GM19438 (cell line): ENCODE measurements at regions not wholly inside any gene's neighbourhood (a gene's known extent, or its start where the extent isn't known, plus 50 kb on each side); places are given as distances from the start of the nearest gene placed in this dataset.
"Not testable (repeated sequence)": the region's sequence is repeated elsewhere in the genome, so short reads cannot be mapped to it uniquely, and the experiment has no call there.

Experiments
- ATAC-seq: cut with Tn5 transposase; IDR thresholded peaks from one replicate; pipeline ENCODE4 v1.9.1; 2021; ENCODE audit warnings: low read depth; ENCODE audit not compliant: unreplicated experiment

- no peak for ATAC-seq
Measured at GRCh38 chr22:48305726-48306235, 1521.9 kb downstream of the BRD1 start.

DNA sequence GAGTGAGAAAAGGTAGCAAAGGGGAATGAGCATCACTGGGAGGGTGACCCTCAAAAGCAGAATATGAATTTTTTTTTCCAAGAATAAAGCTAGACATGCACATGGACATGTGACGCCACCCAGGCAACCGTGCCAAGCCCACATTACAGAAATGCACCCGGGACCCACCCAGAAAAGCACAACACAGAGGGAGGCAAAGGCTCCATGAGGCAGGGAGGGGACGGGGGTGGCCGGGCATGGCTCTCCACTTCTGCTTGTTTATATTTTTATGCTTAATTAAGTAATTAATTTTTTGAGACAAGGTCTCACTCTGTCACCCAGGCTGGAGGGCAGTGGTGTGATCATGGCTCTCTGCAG lies 1524.3 kb downstream of the BRD1 start:
- no peak for ATAC-seq

GRCh38 chr22:48302657-48303368 lies 1524.9 kb downstream of the BRD1 start:
- no peak for ATAC-seq

DNA sequence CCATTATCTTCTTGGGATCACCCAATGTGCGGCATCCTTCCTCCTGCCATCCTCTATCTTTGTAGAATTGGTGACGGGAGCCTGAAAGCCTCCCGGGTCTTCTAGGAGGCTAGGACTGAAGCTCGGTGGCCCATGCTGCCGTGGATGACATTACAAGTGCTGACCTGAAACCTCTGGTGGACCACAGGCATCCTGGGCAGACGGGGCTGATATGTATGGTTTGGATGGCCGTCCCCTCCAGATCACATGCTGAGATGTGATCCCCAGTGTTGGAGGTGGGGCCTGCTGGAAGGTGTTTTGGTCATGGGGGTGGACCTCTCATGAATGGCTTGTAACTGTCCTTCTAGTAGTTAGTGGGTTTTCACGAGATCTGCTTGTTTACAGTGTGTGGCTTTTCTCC lies 1525.8 kb downstream of the BRD1 start:
- no peak for ATAC-seq

GRCh38 chr22:48301421-48301820 lies 1526.3 kb downstream of the BRD1 start:
- ATAC-seq = no peak

DNA sequence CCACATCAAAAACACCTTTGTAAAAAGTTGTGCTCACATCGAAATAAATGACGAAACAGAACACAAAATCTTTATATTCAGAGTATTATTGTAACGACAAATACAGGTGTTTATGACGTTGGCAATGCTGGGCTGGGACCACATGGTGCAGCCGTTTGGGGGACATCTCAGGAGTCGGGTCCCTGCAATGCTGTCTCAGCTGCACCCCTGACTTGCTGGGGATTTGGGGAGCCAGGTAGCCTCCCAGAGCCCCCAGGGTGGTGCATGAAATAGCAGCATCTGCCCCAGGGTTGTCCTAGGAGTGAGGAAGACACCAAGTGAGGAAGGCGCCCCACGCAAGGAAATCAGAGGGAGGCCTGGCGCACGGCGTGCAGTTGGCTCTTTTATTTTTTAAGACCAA lies 1526.8 kb downstream of the BRD1 start:
- no peak for ATAC-seq

DNA sequence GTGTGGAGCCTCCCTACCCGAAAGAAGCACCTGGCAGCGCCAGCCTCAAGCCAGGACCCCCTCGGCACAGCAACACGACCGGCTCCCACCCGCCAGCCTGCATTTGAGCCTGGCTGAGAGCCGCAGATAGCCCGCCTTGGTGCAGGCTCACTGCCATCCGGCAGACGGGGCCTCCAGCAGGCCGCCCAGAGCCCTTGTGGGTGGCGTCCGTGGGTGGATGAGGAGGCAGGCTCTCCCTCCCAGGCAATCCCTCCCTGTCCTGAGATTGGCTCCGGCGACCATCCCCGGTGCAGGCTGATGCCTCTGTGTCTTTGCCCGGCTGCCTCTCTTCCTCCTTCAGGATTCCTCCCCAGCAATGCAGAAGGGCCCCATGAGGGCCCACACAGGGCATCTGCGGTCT lies 1527.9 kb downstream of the BRD1 start:
- ATAC-seq = no peak

DNA sequence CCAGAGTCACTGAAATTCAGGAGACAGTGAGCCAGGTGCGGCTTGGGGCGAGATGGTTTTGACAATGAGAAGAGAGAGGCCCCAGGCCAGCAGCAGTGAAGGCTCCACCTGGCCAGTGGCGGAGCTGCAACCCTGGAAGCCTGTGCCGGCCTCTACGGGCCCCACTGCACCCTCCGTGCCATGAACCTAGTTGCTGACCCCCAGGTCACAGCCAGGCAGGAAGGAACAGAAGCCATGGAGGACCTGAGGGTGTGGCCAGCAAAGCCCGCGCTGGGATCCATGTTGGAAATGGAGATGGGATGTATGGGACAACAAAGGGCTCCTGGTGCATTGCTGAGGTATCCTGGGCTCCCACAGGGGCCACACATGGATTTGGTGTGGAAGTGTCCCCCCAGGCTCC lies 1528.5 kb downstream of the BRD1 start:
- no peak for ATAC-seq

DNA sequence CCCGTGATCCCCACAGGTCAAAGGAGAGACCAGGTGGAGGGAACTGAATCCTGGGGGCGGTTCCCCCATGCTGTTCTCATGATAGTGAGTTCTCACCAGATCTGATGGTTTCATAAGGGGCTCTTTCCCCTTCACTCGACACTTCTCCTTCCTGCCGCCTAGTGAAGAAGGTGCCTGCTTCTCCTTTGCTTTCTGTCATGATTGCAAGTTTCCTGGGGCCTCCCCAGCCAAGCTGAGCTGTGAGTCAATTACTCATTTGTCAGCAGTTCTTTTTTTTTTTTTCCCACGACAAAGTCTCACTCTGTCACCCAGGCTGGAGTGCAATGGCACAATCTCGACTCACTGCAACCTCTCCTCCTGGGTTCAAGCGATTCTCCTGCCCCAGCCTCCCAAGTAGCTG lies 1530.4 kb downstream of the BRD1 start:
- ATAC-seq = no peak

GRCh38 chr22:48289954-48290353 lies 1527.5 kb downstream of the TBC1D22A start:
- ATAC-seq = not testable (repeated sequence)

GRCh38 chr22:48288376-48288940 lies 1526.0 kb downstream of the TBC1D22A start:
- ATAC-seq = no peak

DNA sequence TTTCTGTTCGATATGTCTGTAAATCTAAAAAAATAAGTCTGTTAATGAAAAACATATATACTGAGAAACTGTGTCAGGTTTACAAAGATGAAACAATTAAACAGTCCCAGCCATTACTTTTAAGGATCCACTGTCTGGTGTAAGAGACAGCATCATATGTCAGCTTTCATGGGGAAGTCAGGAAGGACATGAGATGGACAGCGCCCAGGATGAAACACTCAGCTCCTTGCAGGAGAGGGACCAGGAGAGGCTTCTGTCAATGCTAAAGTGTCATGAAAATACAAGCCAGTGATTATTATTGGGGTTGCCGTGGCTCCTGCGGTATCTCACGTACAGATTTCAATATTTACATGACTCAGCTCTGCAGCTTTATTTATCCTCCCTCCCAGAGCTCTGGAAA lies 1524.6 kb downstream of the TBC1D22A start:
- no peak for ATAC-seq

DNA sequence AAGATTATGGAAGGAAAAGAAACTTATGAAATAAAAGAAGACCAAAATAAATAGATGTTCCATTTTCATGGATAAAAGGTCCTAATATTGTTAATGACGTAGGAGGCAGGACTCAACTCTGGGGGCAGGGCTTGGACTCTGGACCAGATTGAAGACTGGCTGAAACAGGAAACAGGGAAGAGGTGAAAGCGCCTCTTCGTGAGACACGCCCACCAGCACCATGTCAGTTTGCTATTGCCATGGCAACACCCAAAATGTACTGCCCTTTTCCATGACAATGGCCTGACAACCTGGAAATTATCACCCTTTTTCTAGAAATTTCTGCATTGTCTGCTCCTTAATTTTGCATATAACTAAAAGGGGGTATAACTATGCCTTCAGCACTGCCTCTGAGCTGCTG lies 1522.2 kb downstream of the TBC1D22A start:
- no peak for ATAC-seq

- ATAC-seq = no peak
Measured at GRCh38 chr22:48282804-48283203, 1520.4 kb downstream of the TBC1D22A start.

- no peak for ATAC-seq
Measured at GRCh38 chr22:48279461-48279756, 1517.0 kb downstream of the TBC1D22A start.

- ATAC-seq = no peak
Measured at GRCh38 chr22:48278620-48279460, 1516.4 kb downstream of the TBC1D22A start.

DNA sequence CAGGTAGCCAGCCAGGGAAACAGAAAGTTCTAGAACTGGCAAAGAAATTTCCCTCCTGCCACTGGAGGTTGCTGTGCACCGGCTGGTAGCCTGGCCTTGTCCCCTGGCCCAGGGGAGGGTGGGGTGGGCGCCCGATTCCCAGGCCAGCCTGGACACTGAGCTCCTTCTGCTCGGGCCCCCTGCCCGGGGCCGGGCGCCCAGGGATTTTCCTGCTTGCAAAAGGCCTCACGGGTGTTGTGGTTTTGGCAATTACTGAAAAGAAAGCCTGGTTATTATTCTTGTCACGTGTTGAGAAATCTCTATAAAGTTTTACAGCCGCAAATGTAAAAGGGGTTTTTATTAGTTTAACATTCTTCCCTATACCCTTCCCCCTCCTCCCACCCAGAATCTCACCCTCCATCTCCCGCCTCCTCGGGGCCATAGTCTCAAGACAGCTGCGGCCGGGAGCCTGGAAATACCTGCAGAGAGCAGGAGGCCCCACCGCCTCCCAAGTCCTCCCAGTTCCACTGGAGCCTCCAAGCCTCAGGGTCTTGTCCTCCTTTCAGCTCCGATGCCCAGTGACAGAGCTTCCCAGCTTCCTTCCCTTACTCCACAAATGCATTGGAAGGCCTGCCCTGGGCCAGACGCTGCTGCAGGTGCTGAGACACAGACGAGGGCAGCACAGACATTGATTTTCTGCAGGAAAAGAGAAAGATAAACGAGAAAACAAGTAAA lies 1515.6 kb downstream of the TBC1D22A start:
- ATAC-seq = no peak

DNA sequence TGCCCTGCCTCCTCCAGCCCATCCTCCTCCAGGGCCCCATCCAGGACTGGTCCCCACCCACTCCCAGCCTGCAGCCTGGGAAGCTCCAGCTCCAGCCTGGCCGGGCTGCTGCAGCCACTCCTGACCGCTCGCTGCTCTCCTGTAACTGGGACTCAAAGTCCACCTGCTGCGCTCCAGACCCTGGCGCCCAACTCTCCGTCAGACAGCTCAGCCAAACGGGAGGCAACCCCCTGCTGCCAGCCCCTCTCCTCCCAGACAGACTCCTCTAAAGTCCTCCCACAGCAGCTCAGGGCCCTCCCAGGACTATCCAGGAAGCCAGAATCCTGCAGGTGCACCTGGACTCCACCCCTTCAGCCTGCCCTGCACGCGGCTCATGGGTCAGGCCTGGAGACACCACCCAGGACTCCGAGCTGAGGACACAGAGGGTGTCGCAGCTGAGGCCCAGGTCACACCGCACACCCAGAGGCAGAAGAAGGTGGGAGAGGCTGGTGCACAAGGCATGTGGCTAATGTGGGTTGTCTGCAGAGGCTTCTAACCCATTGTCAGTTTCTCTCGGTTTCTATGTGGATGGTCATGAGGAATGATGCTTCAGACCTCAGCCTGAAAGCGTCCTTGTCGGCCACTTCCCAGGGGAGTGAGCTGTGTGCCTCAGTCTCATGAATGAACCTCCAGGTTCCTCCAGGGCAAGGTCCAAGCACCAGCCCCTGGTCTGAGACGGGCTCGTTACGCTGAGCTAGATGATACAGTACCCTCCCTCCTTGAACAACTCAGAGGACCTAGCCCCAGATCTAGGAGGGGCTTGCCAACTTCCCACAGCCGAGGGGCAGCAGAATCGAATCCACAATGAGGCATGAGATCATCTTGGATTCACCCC lies 1514.8 kb downstream of the TBC1D22A start:
- no peak for ATAC-seq

DNA sequence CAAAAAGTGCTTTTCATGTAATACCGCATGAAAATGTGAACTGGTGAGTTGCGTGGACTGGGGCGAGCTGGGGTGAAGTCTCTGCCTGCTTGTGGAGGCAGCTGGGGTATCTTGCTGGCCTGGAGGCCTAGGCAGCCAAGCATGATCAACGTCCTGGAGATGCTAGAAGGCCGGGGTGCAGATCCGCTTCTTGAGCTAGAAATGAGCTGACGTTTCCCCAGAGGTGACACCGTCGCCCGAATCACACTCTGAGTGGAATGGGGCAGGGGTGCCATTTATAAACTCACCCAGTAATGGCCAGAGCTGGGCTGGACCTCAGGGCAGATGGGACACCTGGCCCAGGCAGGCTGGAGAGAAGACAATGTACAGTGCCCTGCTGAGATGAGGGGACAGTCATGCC lies 1513.0 kb downstream of the TBC1D22A start:
- no peak for ATAC-seq

GRCh38 chr22:48270731-48271130 lies 1508.3 kb downstream of the TBC1D22A start:
- no peak for ATAC-seq
